ENCODE measurements at regions not wholly inside any gene's neighbourhood (a gene's known extent, or its start where the extent isn't known, plus 50 kb on each side); places are given as distances from the start of the nearest gene placed in this dataset.

DNA sequence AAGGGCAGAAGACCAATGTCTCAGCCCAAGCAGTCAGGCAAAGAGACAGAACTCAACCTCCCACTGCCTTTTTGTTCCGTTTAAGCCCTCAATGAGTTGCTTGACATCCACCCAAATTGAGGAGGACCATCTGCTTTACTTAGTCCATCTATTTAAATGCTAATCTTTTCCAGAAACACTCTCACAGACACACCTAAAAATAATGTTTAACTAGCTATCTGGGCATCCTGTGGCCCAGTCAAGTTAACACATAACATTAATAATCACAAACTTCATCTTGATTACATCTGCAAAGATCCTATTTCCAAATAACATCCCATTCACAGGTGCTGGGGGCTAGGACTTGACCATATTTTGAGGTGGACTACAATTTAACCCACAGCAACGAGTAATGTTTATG is 115.7 kb downstream of the RAB11FIP2 start:
- no peak for DNase-seq (ENCODE audit: low read depth)
- no peak overlapping the region for H3K4me3 ChIP-seq (ENCODE audit: control insufficient read depth, low read depth, low read length)
- TF ChIP-seq, protein P1, sequence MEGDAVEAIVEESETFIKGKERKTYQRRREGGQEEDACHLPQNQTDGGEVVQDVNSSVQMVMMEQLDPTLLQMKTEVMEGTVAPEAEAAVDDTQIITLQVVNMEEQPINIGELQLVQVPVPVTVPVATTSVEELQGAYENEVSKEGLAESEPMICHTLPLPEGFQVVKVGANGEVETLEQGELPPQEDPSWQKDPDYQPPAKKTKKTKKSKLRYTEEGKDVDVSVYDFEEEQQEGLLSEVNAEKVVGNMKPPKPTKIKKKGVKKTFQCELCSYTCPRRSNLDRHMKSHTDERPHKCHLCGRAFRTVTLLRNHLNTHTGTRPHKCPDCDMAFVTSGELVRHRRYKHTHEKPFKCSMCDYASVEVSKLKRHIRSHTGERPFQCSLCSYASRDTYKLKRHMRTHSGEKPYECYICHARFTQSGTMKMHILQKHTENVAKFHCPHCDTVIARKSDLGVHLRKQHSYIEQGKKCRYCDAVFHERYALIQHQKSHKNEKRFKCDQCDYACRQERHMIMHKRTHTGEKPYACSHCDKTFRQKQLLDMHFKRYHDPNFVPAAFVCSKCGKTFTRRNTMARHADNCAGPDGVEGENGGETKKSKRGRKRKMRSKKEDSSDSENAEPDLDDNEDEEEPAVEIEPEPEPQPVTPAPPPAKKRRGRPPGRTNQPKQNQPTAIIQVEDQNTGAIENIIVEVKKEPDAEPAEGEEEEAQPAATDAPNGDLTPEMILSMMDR (IDR thresholded peaks at IDR 0.05; ENCODE audit: control insufficient read depth, insufficient read depth, low read depth, low read length, missing control alignments): no peak

DNA sequence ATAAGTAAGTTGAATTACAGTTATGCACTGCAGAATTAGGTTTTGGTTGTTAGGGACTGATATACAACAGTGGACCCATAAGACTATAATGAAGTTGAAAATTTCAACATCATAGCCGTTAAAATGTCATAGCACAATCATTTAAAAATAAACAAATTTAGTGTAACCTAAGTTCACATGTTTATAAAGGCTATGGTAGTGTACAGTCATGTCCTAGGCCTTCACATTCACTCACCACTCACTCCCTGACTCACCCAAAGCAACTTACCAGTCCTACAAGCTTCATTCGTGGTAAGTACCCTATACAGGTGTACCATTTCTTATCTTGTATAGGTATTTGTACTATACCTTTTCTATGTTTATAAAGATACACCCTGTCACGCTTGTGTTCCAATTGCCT is 113.7 kb downstream of the RAB11FIP2 start:
- DNase-seq (ENCODE audit: low read depth): peak; percentile 8
- no peak overlapping the region for H3K4me3 ChIP-seq (ENCODE audit: control insufficient read depth, low read depth, low read length)
- TF ChIP-seq, protein P1 (IDR thresholded peaks at IDR 0.05; ENCODE audit: control insufficient read depth, insufficient read depth, low read depth, low read length, missing control alignments): no peak

DNA sequence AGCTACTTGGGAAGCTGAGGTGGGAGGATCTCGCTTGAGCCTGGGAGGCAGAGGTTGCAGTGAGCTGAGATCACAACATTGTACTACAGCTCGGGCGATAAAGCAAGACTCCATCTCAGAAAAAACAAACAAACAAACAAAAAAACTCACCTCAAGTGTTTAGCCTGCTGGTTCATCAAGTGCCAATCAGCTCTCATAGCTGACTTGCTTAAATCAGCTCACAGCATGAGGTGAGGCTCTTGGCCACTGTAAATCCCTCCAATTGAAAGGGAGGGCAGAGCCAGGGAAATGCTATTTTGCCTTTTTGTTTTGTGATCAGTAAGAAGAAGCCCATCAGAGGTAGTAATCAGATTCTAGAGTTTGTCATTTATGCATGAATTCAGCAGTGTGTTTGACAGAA is 112.3 kb downstream of the RAB11FIP2 start:
- no peak for DNase-seq (ENCODE audit: low read depth)
- H3K4me3 ChIP-seq (ENCODE audit: control insufficient read depth, low read depth, low read length): no peak overlapping the region
- TF ChIP-seq, protein P1 (IDR thresholded peaks at IDR 0.05; ENCODE audit: control insufficient read depth, insufficient read depth, low read depth, low read length, missing control alignments): no peak

DNA sequence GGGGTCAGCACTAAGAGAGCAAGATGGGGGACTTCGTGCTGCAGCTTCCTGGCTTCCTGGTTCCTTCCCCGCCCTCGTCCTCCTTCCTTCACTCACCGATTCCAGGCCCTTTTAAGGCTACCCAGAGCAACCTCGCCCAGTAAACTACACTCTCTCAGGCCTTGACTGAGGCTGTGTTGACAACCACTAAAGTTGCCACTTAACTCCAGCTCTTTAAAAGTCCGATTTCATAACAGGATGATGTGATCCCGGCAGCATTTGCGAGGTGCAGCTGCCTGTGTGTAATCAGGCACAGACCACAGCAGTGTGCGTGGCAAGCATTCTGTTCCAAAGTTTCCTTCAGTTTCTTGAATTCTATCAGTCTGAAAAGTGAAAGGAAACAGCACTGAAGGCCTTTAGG is 110.6 kb downstream of the RAB11FIP2 start:
- peak; percentile 69 for DNase-seq (ENCODE audit: low read depth)
- TF ChIP-seq, protein P1 (IDR thresholded peaks at IDR 0.05; ENCODE audit: control insufficient read depth, insufficient read depth, low read depth, low read length, missing control alignments): no peak
- H3K4me3 ChIP-seq (ENCODE audit: control insufficient read depth, low read depth, low read length): no peak overlapping the region

DNA sequence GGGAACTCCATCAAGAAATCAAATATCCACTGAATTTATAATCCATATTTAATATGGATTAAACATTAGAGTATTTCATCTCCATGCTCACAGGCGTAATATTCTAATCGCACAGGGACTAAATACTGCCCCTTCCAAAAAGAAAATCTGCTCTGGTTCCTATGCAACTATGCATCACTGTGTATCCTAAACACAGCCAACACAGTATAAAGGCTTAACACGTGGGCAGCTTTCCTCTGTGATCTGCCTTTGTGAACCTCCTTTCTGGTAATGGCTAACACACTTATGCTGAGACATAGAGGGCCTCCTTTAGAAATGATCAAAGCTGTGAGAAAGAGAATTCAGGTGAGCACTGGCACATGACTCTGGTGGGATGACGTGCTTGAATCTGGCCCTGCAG is 110.2 kb downstream of the RAB11FIP2 start:
- H3K4me3 ChIP-seq (ENCODE audit: control insufficient read depth, low read depth, low read length): no peak overlapping the region
- TF ChIP-seq, protein P1 (IDR thresholded peaks at IDR 0.05; ENCODE audit: control insufficient read depth, insufficient read depth, low read depth, low read length, missing control alignments): no peak
- DNase-seq (ENCODE audit: low read depth): no peak

DNA sequence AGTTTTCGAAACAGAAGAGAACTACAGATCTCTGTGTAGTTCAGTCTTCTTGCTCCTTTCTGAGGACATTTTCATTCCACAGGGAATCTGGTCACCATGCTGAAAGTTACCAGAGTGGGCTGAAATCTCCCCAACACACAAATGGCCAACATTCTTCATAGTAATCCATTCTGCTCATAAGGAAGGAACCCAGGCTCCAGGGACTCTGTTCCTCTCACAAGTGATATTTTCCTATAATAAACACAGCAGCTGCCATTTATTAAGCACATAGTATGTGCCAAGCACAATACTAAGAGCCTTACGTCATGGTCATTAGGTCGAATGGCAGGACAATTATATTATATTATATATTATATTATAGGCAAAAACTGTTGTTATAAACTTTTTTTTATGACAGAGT is 109.8 kb downstream of the RAB11FIP2 start:
- H3K4me3 ChIP-seq (ENCODE audit: control insufficient read depth, low read depth, low read length): no peak overlapping the region
- DNase-seq (ENCODE audit: low read depth): no peak
- TF ChIP-seq, protein P1 (IDR thresholded peaks at IDR 0.05; ENCODE audit: control insufficient read depth, insufficient read depth, low read depth, low read length, missing control alignments): no peak

DNA sequence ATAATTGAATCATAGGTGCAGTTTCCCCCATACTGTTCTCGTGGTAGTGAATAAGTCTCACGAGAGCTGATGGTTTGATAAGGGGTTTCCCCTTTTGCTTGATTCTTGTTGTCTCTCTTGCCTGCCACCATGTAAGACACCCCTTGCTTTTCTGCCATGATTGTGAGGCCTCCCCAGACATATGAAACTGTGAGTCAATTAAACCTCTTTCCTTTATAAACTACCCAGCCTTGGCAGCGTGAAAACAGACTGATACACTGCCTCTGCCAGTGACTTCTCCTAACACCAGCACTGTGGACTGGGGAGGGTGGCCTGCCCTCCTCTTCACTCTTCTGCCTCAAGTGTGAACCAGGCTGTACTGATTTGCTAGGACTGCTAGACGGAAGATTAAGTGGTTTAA is 108.6 kb downstream of the RAB11FIP2 start:
- DNase-seq (ENCODE audit: low read depth): no peak

More for the DNA sequence above, 108.6 kb downstream of the RAB11FIP2 start:
- TF ChIP-seq, protein P1 (IDR thresholded peaks at IDR 0.05; ENCODE audit: control insufficient read depth, insufficient read depth, low read depth, low read length, missing control alignments): no peak
- H3K4me3 ChIP-seq (ENCODE audit: control insufficient read depth, low read depth, low read length): no peak overlapping the region
